SW480 (cell line): ENCODE measurements at regions not wholly inside any gene's neighbourhood (a gene's known extent, or its start where the extent isn't known, plus 50 kb on each side); places are given as distances from the start of the nearest gene placed in this dataset.
"Not testable (repeated sequence)": the region's sequence is repeated elsewhere in the genome, so short reads cannot be mapped to it uniquely, and the experiment has no call there.

ENCODE experiments used
- DNase-seq: peaks from one replicate; pipeline ENCODE4 v3.0.0-alpha.2; 2016; ENCODE audit warnings: low spot score

DNA sequence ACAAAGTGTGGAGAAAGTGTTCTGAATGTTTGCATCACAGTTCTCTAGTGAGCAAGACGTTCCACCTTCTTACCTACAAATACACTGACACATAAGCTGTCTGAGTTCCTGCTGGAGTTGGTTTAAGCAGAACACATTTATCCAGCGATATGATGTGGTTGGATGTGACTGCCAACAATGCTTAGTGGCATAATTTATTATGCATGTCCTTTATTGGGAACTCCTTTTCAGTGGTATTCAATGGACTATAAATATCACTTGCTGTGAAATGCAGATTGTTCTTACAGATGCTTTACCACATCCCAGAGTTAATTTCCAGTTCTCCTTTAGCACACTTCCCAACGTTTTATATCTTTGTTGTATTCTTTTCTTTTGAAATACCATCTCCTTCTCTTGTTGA is 222.2 kb downstream of the LURAP1L start:
- no peak for DNase-seq

DNA sequence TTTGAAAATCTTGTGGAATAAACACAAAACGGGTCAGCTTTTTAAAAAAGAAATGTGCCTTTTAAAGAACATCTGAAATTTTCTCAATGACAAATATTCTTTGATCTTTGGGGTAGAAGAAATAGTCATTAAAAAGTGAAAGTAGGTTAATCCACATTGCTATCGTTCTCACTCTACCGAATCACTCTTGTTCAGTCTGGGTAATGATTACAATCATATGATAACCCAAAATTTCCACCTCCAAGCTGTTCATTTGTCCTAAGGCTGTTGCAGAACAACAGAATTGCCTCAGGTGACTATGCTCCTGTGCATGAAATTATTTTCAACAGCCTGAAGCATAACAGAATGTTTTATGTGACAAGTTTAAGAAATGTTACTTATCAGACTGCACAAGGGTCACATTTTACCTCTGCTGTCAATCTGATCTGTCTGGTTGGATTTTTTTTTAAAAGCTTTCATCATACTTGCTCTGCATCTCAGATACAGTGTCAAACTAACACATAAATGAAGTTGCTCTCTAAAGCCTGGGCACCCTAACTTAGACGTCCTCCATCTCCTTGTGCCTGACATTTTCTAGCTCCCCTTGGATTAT is 227.3 kb downstream of the LURAP1L start:
- no peak for DNase-seq

DNA sequence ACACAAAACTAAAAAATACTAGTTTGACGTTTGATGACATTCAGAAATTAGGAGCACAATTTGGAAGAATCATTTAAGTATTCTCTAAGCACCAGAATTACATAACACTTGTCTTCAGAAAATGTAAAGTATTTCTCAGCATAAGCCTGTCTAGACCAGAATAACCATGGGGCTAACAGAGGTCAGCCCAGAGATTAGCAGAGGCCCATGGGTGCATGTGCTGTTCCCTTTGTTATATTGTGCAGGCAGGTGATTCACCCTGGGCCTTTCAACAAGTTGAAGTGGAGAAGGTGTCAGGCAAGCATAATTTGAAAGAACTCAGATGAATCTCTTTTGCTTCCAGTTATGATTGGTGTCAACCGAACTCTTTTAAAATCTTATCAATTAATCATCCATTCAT is 227.9 kb downstream of the LURAP1L start:
- no peak for DNase-seq

DNA sequence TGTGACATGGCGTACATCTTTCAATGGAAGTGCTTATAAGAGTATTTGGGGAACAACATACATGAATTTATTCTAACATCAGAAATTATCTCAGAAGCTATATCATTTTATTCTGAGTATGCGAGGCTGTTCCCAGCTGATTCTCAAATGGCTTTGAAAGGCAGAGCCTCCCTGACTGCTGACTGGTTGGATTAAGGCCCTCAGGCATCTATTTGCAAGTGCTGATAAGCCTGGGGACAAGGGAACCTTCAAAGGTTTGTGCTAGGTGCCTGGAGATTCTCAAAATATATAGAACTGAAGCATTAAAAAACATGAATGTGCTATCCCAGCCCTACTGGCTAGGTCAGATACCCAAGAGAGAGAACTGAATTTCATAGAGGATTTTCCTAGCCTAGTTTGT is 235.1 kb downstream of the LURAP1L start:
- no peak for DNase-seq

DNA sequence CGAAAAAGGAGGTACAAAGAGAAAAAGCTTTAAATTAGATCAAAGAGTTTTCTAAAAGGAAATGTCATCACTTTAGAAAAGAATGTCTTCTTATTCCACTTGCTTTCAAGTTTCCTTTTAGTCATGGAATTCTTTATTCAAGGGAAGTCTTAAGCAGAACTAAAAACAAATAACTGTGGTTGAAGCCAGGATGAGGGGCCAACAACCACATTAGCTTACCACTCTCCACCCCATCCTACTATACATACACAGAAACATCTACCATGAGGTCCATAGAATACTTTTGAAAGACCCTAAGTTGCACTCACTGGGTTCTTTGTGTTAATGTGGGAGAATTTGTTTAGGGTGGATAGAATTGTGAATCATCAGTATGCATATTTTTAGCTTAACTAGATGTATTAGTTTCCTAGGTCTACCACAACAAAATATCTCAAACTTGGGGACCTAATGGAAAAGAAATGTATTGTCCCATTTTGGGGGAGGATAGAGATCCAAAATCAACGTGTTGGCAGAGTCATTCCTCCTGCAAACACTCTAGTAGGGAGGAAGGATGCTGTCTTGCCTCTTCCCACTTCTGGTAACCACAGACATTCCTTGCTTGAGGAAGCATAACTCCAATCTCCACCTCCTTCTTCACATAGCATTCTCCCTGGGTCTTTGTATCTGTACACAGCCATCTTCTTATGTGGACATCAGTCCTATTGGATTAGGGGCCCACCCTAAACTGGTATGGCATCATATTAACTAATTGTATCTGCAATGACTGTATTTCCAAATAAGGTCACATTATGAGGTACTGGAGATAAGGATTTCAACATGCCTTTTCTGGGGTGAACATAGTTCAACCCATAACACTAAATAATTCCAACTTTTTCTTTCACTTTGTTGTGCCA is 239.4 kb downstream of the LURAP1L start:
- no peak for DNase-seq

DNA sequence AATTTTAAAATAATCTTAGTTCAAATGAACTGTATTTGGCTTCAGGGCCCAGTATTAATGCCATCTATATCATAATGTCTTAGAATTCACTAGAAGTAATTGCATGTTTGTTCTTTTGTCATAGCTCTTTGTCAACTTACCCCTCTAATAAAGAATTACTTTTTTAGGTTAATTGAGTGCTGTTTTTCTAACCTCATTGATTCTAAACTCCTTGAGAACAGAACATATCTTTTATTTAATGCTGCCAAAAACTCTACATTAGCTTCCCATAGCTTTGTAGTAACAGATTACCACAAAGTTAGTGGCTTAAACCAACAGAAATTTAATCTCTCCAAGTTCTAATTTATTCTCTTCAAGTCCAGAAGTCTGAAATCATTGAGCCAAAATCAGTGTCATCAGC is 242.4 kb downstream of the LURAP1L start:
- DNase-seq: no peak

DNA sequence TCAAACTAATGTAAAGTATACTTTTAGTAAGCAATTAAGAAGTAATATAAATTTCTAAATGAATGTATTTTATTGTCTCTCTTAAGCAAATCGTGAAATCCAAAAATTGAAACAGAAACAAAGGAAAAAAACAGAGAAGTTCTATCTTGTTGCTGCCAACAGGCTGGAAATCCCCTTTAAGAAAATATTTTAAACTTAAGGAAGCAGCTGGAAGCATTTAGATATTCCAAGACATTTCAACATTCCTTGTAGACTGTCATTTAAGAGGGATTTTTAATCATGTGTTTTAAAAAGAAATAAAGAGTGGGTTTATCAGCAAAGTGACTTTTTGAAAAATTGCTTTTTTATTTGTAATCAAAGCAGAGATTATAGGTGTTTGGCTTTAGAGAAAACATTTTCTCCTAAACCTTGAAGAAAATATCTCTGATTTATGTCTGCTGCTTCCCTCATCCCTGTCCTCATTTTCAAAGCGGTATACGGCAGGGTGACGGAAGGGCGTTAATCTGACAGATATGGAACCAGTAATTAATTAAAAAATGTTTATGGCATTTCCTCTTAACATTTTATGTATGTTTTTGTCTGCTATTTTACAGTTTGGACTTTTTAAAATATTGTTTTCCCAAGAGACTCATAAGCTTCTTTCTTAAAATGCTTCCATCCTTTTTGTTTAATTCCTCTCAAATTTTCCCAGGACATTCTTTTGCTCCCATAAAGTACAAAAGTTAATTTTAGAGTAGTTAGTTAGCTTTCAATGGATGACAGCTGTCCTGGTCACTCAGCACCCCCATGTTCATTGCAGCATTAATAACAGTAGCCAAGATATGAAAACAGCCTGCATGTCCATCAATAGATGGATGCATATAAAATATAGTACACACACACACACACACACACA is 245.6 kb downstream of the LURAP1L start:
- no peak for DNase-seq

DNA sequence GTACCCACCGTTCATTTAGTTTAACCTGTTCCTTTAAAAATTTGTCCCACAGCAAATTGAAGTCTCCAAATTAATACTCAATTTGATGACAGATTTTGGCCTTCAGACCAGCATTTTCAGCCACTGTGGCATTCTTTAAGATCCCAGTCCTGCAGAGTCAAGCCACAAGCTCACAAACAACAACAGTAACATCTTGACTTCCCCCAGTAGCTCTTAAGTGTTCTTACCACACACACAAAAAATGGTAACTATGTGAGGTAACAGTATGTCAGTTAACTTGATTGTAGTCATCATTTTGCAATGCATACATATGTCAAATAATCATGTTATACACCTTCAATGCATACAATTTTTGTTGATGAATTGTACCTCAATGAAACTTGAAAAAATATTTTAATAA is 247.9 kb downstream of the LURAP1L start:
- DNase-seq: no peak

DNA sequence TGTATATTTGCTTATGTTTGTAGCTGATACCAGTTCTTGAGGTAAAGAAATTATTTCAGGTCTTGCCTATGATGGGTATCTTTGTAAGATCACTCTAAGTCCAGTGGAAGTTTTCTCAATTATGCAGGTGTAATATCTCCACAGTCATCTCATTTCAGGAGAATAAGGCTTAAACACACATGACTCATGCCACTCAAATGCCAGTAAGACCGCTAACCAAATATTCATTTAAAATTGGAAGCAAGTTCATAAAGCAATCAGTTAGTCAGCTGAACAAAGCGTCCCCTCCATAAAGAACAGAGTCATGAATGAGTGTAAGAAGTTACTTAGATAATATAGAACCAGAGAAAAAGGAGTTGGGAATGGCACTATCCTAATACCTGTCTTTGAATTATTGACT is 248.7 kb downstream of the LURAP1L start:
- peak; percentile 10 for DNase-seq

DNA sequence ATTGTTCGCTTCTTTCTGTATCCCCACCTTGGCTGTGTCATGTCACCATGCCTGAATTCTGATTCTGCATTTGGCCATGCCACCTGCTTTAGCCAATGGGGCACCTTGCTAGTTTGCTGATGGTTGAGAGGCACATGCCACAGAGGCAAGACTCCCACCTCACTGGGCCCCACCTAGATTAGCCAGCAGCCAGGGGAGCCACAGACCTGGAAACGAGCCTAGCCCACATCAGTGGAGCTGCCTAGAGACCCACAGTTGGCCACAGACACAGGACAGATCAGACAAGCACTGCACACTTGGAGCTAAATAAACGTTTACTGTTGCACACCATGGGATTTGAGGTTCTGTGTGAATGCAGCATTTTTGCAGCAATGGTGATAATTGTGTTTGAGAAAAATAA is 252.1 kb downstream of the LURAP1L start:
- no peak for DNase-seq

DNA sequence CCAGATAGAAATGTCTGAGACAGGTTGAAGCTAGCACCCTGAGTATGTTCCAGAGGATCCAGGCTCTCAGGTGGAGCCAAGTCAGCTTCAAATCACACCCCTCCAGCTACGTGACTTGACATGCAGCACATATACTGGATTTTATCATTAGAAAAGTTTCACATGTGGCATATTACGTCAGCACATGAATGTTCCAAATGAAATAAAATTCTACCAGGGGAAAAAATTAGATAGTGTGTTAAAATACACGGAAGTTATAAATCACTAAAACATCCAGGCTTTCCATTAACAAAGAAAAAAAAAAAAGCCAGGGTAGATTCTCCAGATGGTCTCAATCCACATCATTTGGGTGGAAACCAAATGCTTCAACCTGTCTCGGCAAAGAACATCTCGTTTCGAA is 251.6 kb downstream of the MPDZ start:
- no peak for DNase-seq

DNA sequence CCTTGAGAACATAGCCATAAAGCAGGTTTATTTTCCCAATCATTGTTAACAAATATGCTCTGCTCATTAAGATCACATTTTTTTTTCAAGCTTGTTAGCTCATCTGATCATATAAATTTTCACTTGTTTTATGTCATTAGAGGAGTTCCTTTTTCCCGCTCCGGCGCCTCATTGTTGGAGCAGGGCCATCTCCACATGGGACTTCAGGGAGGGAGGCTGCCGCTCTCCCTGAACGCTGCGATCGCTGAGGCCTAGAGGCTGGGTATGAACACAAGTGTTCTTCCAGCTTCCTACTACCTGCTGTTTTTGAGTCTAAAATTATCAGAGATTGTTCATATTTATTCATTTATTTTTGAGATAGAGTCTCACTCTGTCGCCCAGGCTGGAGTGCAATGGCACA is 246.9 kb downstream of the MPDZ start:
- no peak for DNase-seq

DNA sequence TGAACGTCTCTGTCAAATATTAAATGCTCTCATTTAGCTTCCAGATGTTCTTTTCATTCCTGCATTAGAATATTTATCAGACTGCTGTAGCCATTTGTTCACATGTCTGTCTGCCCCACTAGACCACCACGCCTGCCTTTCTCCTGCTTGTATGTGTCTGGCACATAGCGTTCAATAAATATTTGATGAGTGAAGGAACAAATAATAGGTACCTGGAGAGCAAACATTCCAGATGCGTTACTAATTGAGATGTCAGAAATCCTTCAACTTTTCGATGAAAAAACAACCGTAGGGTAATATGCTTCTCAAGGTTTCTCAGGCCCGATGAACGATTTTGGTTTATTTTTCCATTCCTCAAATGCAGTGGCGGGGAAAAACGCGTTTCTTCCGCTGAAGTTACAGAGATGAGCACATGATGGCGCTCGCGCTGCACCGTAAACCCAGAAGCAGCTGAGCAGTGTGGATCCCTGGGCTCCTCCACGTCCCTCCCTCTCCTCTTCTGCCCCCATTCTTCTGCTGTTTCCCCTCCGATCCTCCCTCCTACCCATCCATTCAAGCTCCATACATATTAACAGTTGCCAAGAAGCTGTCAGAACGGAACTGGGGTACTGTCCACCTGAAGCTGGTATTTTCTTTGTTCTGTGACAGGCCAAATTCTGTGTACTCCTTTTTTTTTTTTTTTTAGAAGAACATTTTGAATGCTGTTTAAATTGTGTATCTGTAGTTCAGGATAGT is 245.4 kb downstream of the MPDZ start:
- peak; percentile 42 for DNase-seq

DNA sequence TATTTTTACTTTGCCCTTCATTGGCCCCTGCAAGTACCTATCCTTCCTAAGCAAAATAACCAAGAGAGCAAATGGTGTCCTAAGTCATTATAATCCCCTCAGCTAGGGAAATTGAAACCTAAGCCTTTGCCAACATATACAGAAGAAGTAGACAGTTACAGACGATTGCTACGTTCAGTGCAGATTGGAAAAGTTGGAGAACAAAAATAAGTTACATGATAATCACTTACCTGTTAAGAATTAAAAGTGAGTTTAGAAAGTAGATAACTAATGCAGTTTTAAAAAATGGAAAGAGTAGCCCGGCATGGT is 244.8 kb downstream of the MPDZ start:
- no peak for DNase-seq

DNA sequence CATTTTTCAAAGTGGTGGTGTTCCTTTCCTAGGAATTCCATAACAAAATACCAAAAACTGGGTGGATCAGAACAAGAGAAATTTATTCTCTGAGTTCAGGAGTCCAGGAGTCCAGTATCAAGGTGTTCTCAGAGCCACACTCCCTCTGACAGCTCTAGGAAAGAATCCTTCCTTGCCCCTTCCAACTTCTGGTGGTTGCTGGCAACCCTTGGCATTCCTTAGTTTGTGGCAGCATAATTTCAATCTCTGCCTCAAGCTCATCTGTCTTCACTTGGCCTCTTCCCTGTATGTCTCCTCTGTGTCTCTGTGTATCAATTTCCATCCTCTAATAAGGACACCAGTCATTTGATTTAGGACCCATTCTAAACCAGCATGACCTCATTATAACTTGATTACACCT is 243.7 kb downstream of the MPDZ start:
- DNase-seq: no peak

DNA sequence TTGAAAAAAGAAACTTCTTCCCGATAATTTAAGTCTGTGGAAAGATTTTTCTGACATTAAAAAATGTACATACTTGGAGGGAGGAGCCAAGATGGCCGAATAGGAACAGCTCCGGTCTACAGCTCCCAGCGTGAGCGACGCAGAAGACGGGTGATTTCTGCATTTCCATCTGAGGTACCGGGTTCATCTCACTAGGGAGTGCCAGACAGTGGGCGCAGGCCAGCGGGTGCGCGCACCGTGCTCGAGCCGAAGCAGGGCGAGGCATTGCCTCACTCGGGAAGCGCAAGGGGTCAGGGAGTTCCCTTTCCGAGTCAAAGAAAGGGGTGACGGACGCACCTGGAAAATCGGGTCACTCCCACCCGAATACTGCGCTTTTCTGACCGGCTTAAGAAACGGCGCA is 241.7 kb downstream of the MPDZ start:
- DNase-seq: not testable (repeated sequence)

DNA sequence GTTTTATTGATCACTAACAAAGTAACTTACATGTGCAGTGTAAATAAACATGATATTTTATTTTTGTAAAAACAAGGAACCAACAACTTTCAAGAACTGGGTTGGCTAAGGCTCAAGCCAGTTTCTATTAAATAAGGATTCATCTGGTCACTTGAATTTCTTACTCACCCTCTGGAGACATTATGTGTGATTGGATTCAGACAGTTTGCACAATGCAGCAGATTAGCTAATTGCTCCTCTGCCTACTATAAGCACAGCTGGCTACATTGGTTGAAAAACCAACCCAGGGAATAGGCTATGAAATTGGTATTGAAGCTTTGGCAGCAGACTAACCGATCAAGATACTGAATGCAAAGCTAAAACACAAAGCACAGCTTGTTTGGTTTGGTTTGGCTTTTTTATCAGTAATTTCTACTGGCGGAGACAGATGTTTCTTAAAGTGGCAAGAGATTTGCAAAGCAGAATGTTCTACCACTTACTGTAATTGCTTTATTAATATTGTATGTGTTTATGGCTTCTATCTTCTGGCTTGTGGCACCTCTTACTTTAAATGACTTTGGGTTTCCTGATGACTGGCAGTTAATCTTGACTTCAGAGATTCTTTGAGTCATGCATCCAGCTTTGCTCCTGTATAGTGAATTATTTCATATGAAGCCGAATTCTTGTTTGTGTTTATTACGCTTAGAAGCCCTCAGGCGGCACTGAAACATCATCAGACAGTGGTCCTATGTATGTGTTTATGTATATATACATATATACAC is 231.5 kb downstream of the MPDZ start:
- no peak for DNase-seq

DNA sequence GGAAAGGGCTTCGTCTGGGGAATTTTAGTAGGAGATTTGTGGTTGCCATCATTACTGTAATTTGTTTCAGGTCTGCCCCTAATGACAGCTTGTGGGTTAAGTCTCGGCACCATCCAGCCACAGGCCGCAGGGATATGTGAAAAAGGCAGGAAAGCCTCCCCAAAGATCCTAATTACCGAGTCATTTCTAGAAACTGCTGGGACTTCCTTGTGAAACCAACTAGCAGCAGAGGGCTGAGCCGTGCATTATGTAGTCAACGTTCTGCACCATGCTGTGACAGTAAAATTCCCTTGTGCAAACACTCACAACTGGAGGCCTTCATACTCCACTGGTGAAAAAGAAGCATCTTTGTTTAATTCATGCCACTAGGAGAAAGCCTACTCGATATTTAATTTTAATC is 230.3 kb downstream of the MPDZ start:
- DNase-seq: no peak

DNA sequence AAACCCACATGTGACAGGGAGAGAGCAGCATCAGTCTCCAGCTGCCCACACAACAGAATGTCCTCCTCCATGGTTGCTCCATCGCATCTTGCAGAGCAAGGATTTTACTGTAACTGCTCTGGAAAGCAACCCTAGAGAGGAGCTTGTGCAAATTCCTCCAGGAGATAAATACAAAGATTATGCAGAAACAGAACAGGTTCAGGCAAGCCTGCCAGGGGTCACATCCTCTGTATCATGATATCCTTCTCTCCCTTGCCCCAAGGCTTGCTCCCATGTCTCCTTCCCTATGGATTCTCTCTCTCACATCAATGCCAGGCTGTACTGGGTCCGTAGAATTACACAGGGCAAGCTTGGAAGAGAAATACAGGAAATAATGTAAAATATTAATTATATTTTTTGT is 226.0 kb downstream of the MPDZ start:
- DNase-seq: no peak

DNA sequence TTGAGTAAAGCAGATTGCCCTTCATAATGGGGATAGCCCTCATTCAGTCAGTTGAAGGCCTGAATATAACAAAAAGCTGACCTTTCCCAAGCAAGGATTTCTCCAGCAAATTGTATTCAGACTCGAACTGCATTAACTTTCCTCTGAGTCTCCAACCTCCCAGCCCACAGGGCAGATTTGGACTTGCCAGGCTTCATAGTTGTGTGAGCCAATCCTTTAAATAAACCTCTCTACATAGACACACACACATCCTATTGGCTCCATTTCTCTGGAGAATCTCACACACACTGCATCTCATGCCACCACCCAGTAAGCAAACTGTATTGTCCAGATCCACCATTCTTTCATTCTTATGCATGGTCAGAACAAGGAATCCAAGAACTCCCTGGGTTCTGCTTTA is 225.1 kb downstream of the MPDZ start:
- DNase-seq: no peak
